ENCODE measurements at regions not wholly inside any gene's neighbourhood (a gene's known extent, or its start where the extent isn't known, plus 50 kb on each side); places are given as distances from the start of the nearest gene placed in this dataset.
"Not testable (repeated sequence)": the region's sequence is repeated elsewhere in the genome, so short reads cannot be mapped to it uniquely, and the experiment has no call there.

- TF ChIP-seq ZFP30 (CRISPR knock-in tag; IDR thresholded peaks at IDR 0.05) (no peak), CSDC2 (CRISPR knock-in tag; IDR thresholded peaks at IDR 0.05) (no peak), TOX (CRISPR knock-in tag; IDR thresholded peaks at IDR 0.05; ENCODE audit: borderline replicate concordance) (no peak), SNAI2 (CRISPR knock-in tag; IDR thresholded peaks at IDR 0.05) (no peak), ZNF565 (CRISPR knock-in tag; conservative IDR thresholded peaks at IDR 0.05; ENCODE audit: low read depth) (no peak), GLIS3 (CRISPR knock-in tag; IDR thresholded peaks at IDR 0.05) (no peak), BACH2 (CRISPR knock-in tag; IDR thresholded peaks at IDR 0.05; ENCODE audit: borderline replicate concordance) (no peak), CSRNP3 (CRISPR knock-in tag; IDR thresholded peaks at IDR 0.05) (no peak), ZNF70 (CRISPR knock-in tag; IDR thresholded peaks at IDR 0.05) (no peak), ESRRG (CRISPR knock-in tag; IDR thresholded peaks at IDR 0.05) (no peak), RARB (CRISPR knock-in tag; IDR thresholded peaks at IDR 0.05) (no peak), TCF4 (CRISPR knock-in tag; IDR thresholded peaks at IDR 0.05; ENCODE audit: borderline replicate concordance) (no peak), ZC3H10 (CRISPR knock-in tag; IDR thresholded peaks at IDR 0.05) (no peak), PATZ1 (CRISPR knock-in tag; IDR thresholded peaks at IDR 0.05; ENCODE audit: borderline replicate concordance) (no peak), POU6F1 (CRISPR knock-in tag; IDR thresholded peaks at IDR 0.05; ENCODE audit: borderline replicate concordance, low read depth) (no peak), PPARA (CRISPR knock-in tag; IDR thresholded peaks at IDR 0.05; ENCODE audit: borderline replicate concordance) (no peak)
- no peak for ATAC-seq
Observed at GRCh38 chr10:25831080-25831479, 102.9 kb upstream of the MYO3A start.

GRCh38 chr10:25839683-25840082, 94.3 kb upstream of the MYO3A start:
- no peak for TF ChIP-seq PATZ1 (CRISPR knock-in tag; IDR thresholded peaks at IDR 0.05; ENCODE audit: borderline replicate concordance)
- TF ChIP-seq TOX (CRISPR knock-in tag; IDR thresholded peaks at IDR 0.05; ENCODE audit: borderline replicate concordance) = no peak
- no peak for TF ChIP-seq ARNTL (CRISPR knock-in tag; IDR thresholded peaks at IDR 0.05; ENCODE audit: borderline replicate concordance, low read depth)
- ATAC-seq = no peak

GRCh38 chr10:25840875-25841274, 93.2 kb upstream of the MYO3A start:
- ATAC-seq = not testable (repeated sequence)

- no peak for ATAC-seq
- TF ChIP-seq CSRNP3 (CRISPR knock-in tag; IDR thresholded peaks at IDR 0.05) = no peak
- TF ChIP-seq POU6F1 (CRISPR knock-in tag; IDR thresholded peaks at IDR 0.05; ENCODE audit: borderline replicate concordance, low read depth) = no peak
- no peak for TF ChIP-seq ARNTL (CRISPR knock-in tag; IDR thresholded peaks at IDR 0.05; ENCODE audit: borderline replicate concordance, low read depth)
Observed at GRCh38 chr10:25842146-25842545, 91.9 kb upstream of the MYO3A start.

All from SK-N-SH treated with all-trans-retinoic acid at 6 μM for 48 hours (cell line).